Suprapubic skin (tissue), 3 donors: ENCODE measurements at regions not wholly inside any gene's neighbourhood (a gene's known extent, or its start where the extent isn't known, plus 50 kb on each side); places are given as distances from the start of the nearest gene placed in this dataset.

Experiments used
- POLR2AphosphoS5 ChIP-seq, 3 donors: sonication (generic); formaldehyde crosslinking; IDR thresholded peaks; one replicate each; pipeline ENCODE4 v1.6.1; 2017; ENCODE audit warnings: antibody characterized with exemption in 3 of 3
- TF ChIP-seq, protein P1 (sequence below), 2 donors: fragments of 200-600 bp in 1 of 2; fragments of 450-650 bp in 1 of 2; sonication (generic) in 1 of 2; IDR thresholded peaks; one replicate each; pipeline ENCODE4 v1.5.1; 2016 to 2019; ENCODE audit warnings: antibody characterized with exemption in 2 of 2, mild to moderate bottlenecking in 1 of 2, moderate library complexity in 1 of 2

DNA sequence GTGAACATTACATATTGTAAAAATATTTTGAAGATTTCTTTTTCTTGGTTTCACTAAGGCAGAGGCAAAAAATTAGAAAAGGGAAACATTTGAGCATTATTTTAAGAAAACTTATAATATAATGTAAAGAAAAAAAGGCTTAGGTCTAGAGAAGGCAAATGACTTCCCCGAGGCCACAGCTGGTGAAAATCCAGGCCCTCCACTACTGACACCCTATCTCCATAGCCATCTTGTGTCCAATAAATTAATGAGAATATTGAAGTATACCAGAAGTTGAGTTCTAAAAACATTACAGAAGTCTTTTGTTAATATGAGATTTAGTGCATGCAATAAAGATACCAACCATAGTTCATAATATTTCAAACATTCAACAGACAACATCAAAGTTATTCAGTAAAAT lies 459.9 kb upstream of the RORB start:
- no peak for TF ChIP-seq POLR2AphosphoS5 (IDR thresholded peaks at IDR 0.05)
- TF ChIP-seq, protein P1, sequence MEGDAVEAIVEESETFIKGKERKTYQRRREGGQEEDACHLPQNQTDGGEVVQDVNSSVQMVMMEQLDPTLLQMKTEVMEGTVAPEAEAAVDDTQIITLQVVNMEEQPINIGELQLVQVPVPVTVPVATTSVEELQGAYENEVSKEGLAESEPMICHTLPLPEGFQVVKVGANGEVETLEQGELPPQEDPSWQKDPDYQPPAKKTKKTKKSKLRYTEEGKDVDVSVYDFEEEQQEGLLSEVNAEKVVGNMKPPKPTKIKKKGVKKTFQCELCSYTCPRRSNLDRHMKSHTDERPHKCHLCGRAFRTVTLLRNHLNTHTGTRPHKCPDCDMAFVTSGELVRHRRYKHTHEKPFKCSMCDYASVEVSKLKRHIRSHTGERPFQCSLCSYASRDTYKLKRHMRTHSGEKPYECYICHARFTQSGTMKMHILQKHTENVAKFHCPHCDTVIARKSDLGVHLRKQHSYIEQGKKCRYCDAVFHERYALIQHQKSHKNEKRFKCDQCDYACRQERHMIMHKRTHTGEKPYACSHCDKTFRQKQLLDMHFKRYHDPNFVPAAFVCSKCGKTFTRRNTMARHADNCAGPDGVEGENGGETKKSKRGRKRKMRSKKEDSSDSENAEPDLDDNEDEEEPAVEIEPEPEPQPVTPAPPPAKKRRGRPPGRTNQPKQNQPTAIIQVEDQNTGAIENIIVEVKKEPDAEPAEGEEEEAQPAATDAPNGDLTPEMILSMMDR (IDR thresholded peaks at IDR 0.05) = no peak
